OCI-LY3 (cell line): ENCODE measurements at regions not wholly inside any gene's neighbourhood (a gene's known extent, or its start where the extent isn't known, plus 50 kb on each side); places are given as distances from the start of the nearest gene placed in this dataset.

ENCODE experiments used
- H2AFZ ChIP-seq: fragments of 200-600, 300-600 bp; shearing (Covaris generic); 2 replicates; pipeline ENCODE4 v1.6.0; 2014; ENCODE audit warnings: antibody characterized with exemption, low read depth, low read length
- H3K27ac ChIP-seq: fragments of 200-600, 300-600 bp; sonication (generic); 2 replicates; pipeline ENCODE4 v1.5.1; 2014; ENCODE audit warnings: mild to moderate bottlenecking, low read length, moderate library complexity, mixed read lengths
- H3K27me3 ChIP-seq: fragments of 200-600, 300-600 bp; sonication (generic); 2 replicates; pipeline ENCODE4 v1.6.1; 2014; ENCODE audit warnings: low read depth, low read length, mixed read lengths
- H3K36me3 ChIP-seq: fragments of 200-600, 300-600 bp; sonication (generic); replicated peaks from 2 replicates; pipeline ENCODE3; 2014; ENCODE audit warnings: low read depth, low read length, mixed read lengths
- H3K4me1 ChIP-seq: fragments of 300-600, 200-600 bp; sonication (generic); 2 replicates; pipeline ENCODE4 v1.6.1; 2014; ENCODE audit warnings: low read length, mixed read lengths
- H3K4me2 ChIP-seq: fragments of 200-600, 300-600 bp; sonication (generic); 2 replicates; pipeline ENCODE4 v1.6.1; 2014; ENCODE audit warnings: low read length, mixed read lengths
- H3K4me3 ChIP-seq: fragments of 300-600, 200-600 bp; sonication (generic); 2 replicates; pipeline ENCODE4 v1.5.1; 2014; ENCODE audit warnings: antibody characterized with exemption, mild to moderate bottlenecking, low read length, moderate library complexity
- H3K79me2 ChIP-seq: fragments of 300-600, 200-600 bp; shearing (Covaris generic); 2 replicates; pipeline ENCODE4 v1.6.1; 2014; ENCODE audit warnings: mild to moderate bottlenecking, low read length, mixed read lengths
- H3K9ac ChIP-seq: fragments of 300-600, 200-600 bp; shearing (Covaris generic); 2 replicates; pipeline ENCODE4 v1.6.0; 2014; ENCODE audit warnings: mild to moderate bottlenecking, low read length, moderate library complexity
- H3K9me3 ChIP-seq: fragments of 200-600, 300-600 bp; shearing (Covaris generic); 2 replicates; pipeline ENCODE4 v1.6.1; 2014; ENCODE audit warnings: low read length, mixed read lengths; ENCODE audit not compliant: insufficient read depth
- H4K20me1 ChIP-seq: fragments of 200-600, 300-600 bp; sonication (generic); 2 replicates; pipeline ENCODE4 v1.6.1; 2016; ENCODE audit warnings: low read length, mixed read lengths; ENCODE audit not compliant: insufficient read depth
- CTCF ChIP-seq: fragments of 200-600, 300-600 bp; sonication (generic); IDR thresholded peaks from 2 replicates; pipeline ENCODE4 v1.5.1; 2014; ENCODE audit warnings: antibody characterized with exemption, low read length, low read depth
- EZH2phosphoT487 ChIP-seq: fragments of 200-600 bp; shearing (Covaris generic); IDR thresholded peaks from 2 replicates; pipeline ENCODE4 v1.6.1; 2018; ENCODE audit warnings: antibody characterized with exemption, mixed run types, low read depth

GRCh38 chr10:100620087-100620835, 84.5 kb downstream of the HIF1AN start:
- Histone ChIP-seq H3K36me3 (no peaks in the 10 kb centered on the region), H3K4me3 (no peak overlapping the region), H4K20me1 (no peaks in the 10 kb centered on the region), H3K27me3 (0 out of 2 replicates have a peak, but pooled peaks cover 3% of the 10 kb centered on the region), H3K4me2 (no peak overlapping the region), H3K27ac (no peak overlapping the region), H3K9ac (no peak overlapping the region), H3K4me1 (no peaks in the 10 kb centered on the region), H2AFZ (no peak overlapping the region), H3K9me3 (no peaks in the 10 kb centered on the region), H3K79me2 (no peaks in the 10 kb centered on the region)
- TF ChIP-seq CTCF (no peak), EZH2phosphoT487 (no peak)

GRCh38 chr10:100621360-100622205, 85.8 kb downstream of the HIF1AN start:
- H3K27me3 ChIP-seq = no peaks in the 10 kb centered on the region
- H3K4me1 ChIP-seq = no peaks in the 10 kb centered on the region
- no peak overlapping the region for H2AFZ ChIP-seq
- H3K27ac ChIP-seq = no peak overlapping the region
- no peaks in the 10 kb centered on the region for H4K20me1 ChIP-seq
- H3K9me3 ChIP-seq = no peaks in the 10 kb centered on the region
- H3K36me3 ChIP-seq = no peaks in the 10 kb centered on the region
- no peaks in the 10 kb centered on the region for H3K79me2 ChIP-seq
- H3K4me2 ChIP-seq = no peak overlapping the region
- H3K4me3 ChIP-seq = no peak overlapping the region
- no peak for TF ChIP-seq CTCF
- no peak for TF ChIP-seq EZH2phosphoT487
- H3K9ac ChIP-seq = no peak overlapping the region

- TF ChIP-seq EZH2phosphoT487 = no peak
- TF ChIP-seq CTCF = no peak
- Histone ChIP-seq H3K36me3 (no peaks in the 10 kb centered on the region), H3K27me3 (no peaks in the 10 kb centered on the region)
Measured at GRCh38 chr10:100622946-100623345, 87.2 kb downstream of the HIF1AN start.

GRCh38 chr10:100623521-100624230, 87.9 kb downstream of the HIF1AN start:
- TF ChIP-seq EZH2phosphoT487 = no peak
- TF ChIP-seq CTCF = no peak
- H3K4me3 ChIP-seq = no peak overlapping the region

More at GRCh38 chr10:100622946-100623345, 87.2 kb downstream of the HIF1AN start:
- no peak overlapping the region for H3K4me3 ChIP-seq
- no peak overlapping the region for H3K9ac ChIP-seq
- no peaks in the 10 kb centered on the region for H3K9me3 ChIP-seq
- no peaks in the 10 kb centered on the region for H3K79me2 ChIP-seq
- H2AFZ ChIP-seq = no peak overlapping the region
- H3K27ac ChIP-seq = no peak overlapping the region
- no peaks in the 10 kb centered on the region for H3K4me1 ChIP-seq
- H4K20me1 ChIP-seq = no peaks in the 10 kb centered on the region
- no peak overlapping the region for H3K4me2 ChIP-seq

More at GRCh38 chr10:100623521-100624230, 87.9 kb downstream of the HIF1AN start:
- H3K27me3 ChIP-seq = no peaks in the 10 kb centered on the region
- H3K9ac ChIP-seq = no peak overlapping the region
- no peak overlapping the region for H3K27ac ChIP-seq
- H3K79me2 ChIP-seq = no peaks in the 10 kb centered on the region
- no peaks in the 10 kb centered on the region for H3K4me1 ChIP-seq
- no peaks in the 10 kb centered on the region for H4K20me1 ChIP-seq
- no peak overlapping the region for H2AFZ ChIP-seq
- no peaks in the 10 kb centered on the region for H3K9me3 ChIP-seq
- no peaks in the 10 kb centered on the region for H3K36me3 ChIP-seq
- H3K4me2 ChIP-seq = no peak overlapping the region
